K562 (cell line): ENCODE measurements at regions not wholly inside any gene's neighbourhood (a gene's known extent, or its start where the extent isn't known, plus 50 kb on each side); places are given as distances from the start of the nearest gene placed in this dataset.

ENCODE experiments used
- ATAC-seq: fragments of 200-7000 bp; cut with Tn5 transposase; 3 replicates; pipeline ENCODE4 v1.9.1; 2020; ENCODE audit warnings: moderate library complexity
- BruUV-seq: library from RNA; stranded (reverse); fragments of 400-500 nt; replicated peaks from 2 replicates; lab custom pipeline; 2021; lab: Mats Ljungman, UMichigan
- CTCF ChIA-PET: fragments of 300-600 bp; formaldehyde crosslinking; extraction: SDS; loops from one replicate; lab custom pipeline; 2021; ENCODE audit warnings: low intra/inter-chr PET ratio; lab: Yijun Ruan, JAX
- POLR2A ChIA-PET: fragments of 300-600, 350-650 bp; sonication (Branson Sonifier 250); formaldehyde crosslinking; extraction: SDS; loops from one replicate; lab custom pipeline; 2021; ENCODE audit warnings: antibody characterized with exemption, inconsistent platforms; lab: Yijun Ruan, JAX
- DNase-seq, 4 experiments: peaks; one replicate each; pipeline versions ENCODE4 v3.0.0 to v3.0.0-alpha.2; 2011 to 2018; ENCODE audit warnings: low spot score in 3 of 4, mixed read lengths in 3 of 4; ENCODE audit errors: extremely low read depth in 1 of 4
- FAIRE-seq: peaks from 2 replicates; lab custom pipeline; 2011; peaks lifted over from hg19 to GRCh38; lab: Jason Lieb, UNC
- H2AFZ ChIP-seq: 2 replicates; pipeline ENCODE4 v1.6.0; 2011; ENCODE audit warnings: low read depth, low read length, control low read depth, inconsistent platforms
- H3K27ac ChIP-seq: fragments of 200-600 bp; 3 replicates; pipeline ENCODE4 v1.8.0; 2011; ENCODE audit warnings: low read depth, mild to moderate bottlenecking, control low read depth, inconsistent platforms, low read length, moderate library complexity, mixed read lengths; ENCODE audit errors: extremely low read depth
- H3K27me3 ChIP-seq, 2 experiments: fragments of 300-600 bp in 1 of 2; 2 replicates in 1 of 2; 3 replicates in 1 of 2; pipeline versions ENCODE4 v1.6.0 to v1.8.0; 2011; ENCODE audit warnings: inconsistent platforms in 2 of 2, low read length in 2 of 2, mild to moderate bottlenecking in 1 of 2, mixed read lengths in 1 of 2, moderate library complexity in 1 of 2; ENCODE audit not compliant: control insufficient read depth in 2 of 2, insufficient read depth in 2 of 2
- H3K36me3 ChIP-seq: fragments of 300-600 bp; 3 replicates; pipeline ENCODE4 v1.8.0; 2011; ENCODE audit warnings: mild to moderate bottlenecking, low read length, inconsistent platforms; ENCODE audit not compliant: control insufficient read depth, insufficient read depth
- H3K4me1 ChIP-seq, 2 experiments: fragments of 200-600 bp in 1 of 2; replicated peaks in 1 of 2; 2 replicates in 1 of 2; 3 replicates in 1 of 2; pipeline versions ENCODE4 v1.5.1 to v1.8.0; 2011; ENCODE audit warnings: inconsistent platforms in 2 of 2, low read length in 2 of 2, mild to moderate bottlenecking in 1 of 2, mixed read lengths in 1 of 2, moderate library complexity in 1 of 2; ENCODE audit not compliant: control insufficient read depth in 2 of 2, insufficient read depth in 2 of 2
- H3K4me2 ChIP-seq: 2 replicates; pipeline ENCODE4 v1.6.1; 2011; ENCODE audit warnings: low read length, control low read depth, inconsistent platforms, mixed read lengths; ENCODE audit not compliant: insufficient read depth
- H3K4me3 ChIP-seq: fragments of 200-600 bp; sonication (generic), shearing (Covaris generic); 2 replicates; pipeline ENCODE4 v1.5.1; 2016; ENCODE audit warnings: control low read depth, inconsistent platforms
- H3K79me2 ChIP-seq: fragments of 200-600 bp; 3 replicates; pipeline ENCODE4 v1.8.0; 2011; ENCODE audit warnings: low read length, inconsistent platforms; ENCODE audit not compliant: control insufficient read depth, insufficient read depth
- H3K9ac ChIP-seq, 2 experiments: 2 replicates each; pipeline versions ENCODE4 v1.6.0 to v1.6.1; 2011; ENCODE audit warnings: low read depth in 2 of 2, low read length in 2 of 2, control low read depth in 1 of 2, inconsistent platforms in 1 of 2, mild to moderate bottlenecking in 1 of 2, mixed read lengths in 1 of 2; ENCODE audit not compliant: insufficient read depth in 1 of 2
- H3K9me1 ChIP-seq: one replicate; pipeline ENCODE4 v1.6.0; 2011; ENCODE audit warnings: inconsistent platforms, mild to moderate bottlenecking, low read length, moderate library complexity; ENCODE audit not compliant: control insufficient read depth, insufficient read depth
- H3K9me3 ChIP-seq: replicated peaks from 2 replicates; pipeline ENCODE4 v1.5.1; 2011; ENCODE audit warnings: low read depth, low read length, inconsistent platforms; ENCODE audit not compliant: control insufficient read depth, insufficient read depth
- H4K20me1 ChIP-seq: replicated peaks from 2 replicates; pipeline ENCODE4 v1.6.1; 2011; ENCODE audit warnings: low read length, inconsistent platforms, mixed read lengths; ENCODE audit not compliant: control insufficient read depth, insufficient read depth
- DACH1 ChIP-seq: fragments of 450-650 bp; IDR thresholded peaks from 2 replicates; pipeline ENCODE4 v1.6.1; 2018; ENCODE audit not compliant: partially characterized antibody
- ELF2 ChIP-seq: fragments of 250-450 bp; sonication (Bioruptor Pico); IDR thresholded peaks from 2 replicates; pipeline ENCODE4 v1.5.0; 2021; ENCODE audit warnings: mild to moderate bottlenecking
- ETS2 ChIP-seq: IDR thresholded peaks from 2 replicates; pipeline ENCODE4 v1.6.1; 2016; ENCODE audit warnings: borderline replicate concordance, missing genetic modification characterization, mild to moderate bottlenecking, moderate library complexity, missing compliant biosample characterization; ENCODE audit not compliant: poor library complexity, severe bottlenecking
- GABPA ChIP-seq: fragments of 200-800 bp; sonication (Bioruptor generic); conservative IDR thresholded peaks from 2 replicates; pipeline ENCODE4 v1.6.1; 2016; ENCODE audit warnings: low read depth, missing genetic modification characterization, missing compliant biosample characterization
- MAFF ChIP-seq: IDR thresholded peaks from 2 replicates; pipeline ENCODE4 v1.6.1; 2012; ENCODE audit warnings: low read length, improper control_type of control experiment
- MAFG ChIP-seq: fragments of 450-650 bp; conservative IDR thresholded peaks from 2 replicates; pipeline ENCODE4 v1.6.1; 2016; ENCODE audit warnings: missing genetic modification characterization, missing compliant biosample characterization
- ZNF316 ChIP-seq: fragments of 450-650 bp; IDR thresholded peaks from 2 replicates; pipeline ENCODE4 v1.6.1; 2016
- ZNF324 ChIP-seq: fragments of 250-450 bp; sonication (Bioruptor Pico); IDR thresholded peaks from 2 replicates; pipeline ENCODE4 v1.4.0; 2020; ENCODE audit warnings: mild to moderate bottlenecking
- WGBS: fragments of 100-300 bp; shearing (Covaris generic); methylation state at CpG from one replicate; pipeline ENCODE4 v1.1.6; 2016; ENCODE audit warnings: low coverage, mixed read lengths; ENCODE audit not compliant: insufficient coverage; ENCODE audit errors: missing lambda C conversion rate; 5-methylcytosine and 5-hydroxymethylcytosine counted together
- in situ Hi-C: fragments of 300-500 bp; cut with MboI; formaldehyde crosslinking; loops from 4 replicates; pipeline ENCODE4 v1.15.0; 2018; ENCODE audit warnings: inconsistent platforms, mixed read lengths
- intact Hi-C: fragments of 100-400 bp; cut with micrococcal nuclease; formaldehyde crosslinking; loops from 2 replicates; pipeline ENCODE4 v1.14.2; 2022

- Histone ChIP-seq H3K9me3 (no peaks in the 10 kb centered on the region), H3K27ac (no peak overlapping the region), H3K4me2 (no peak overlapping the region), H4K20me1 (no peaks in the 10 kb centered on the region), H3K27me3 (no peaks in the 10 kb centered on the region), H3K79me2 (no peaks in the 10 kb centered on the region), H3K9ac (no peak overlapping the region), H3K9me1 (no peaks in the 10 kb centered on the region), H2AFZ (no peak overlapping the region), H3K36me3 (no peaks in the 10 kb centered on the region), H3K4me1 (no peaks in the 10 kb centered on the region), H3K4me3 (no peak overlapping the region)
- POLR2A ChIA-PET, result no interaction called here
- TF ChIP-seq MAFF, result peak; percentile 33; the same call in 1 of the 2 replicates
- TF ChIP-seq ZNF316, result peak; percentile 32; the same call in 1 of the 2 replicates
- TF ChIP-seq MAFG (tag), result 0 out of 2 replicates have a peak, but pooled peaks have one; percentile 14
- TF ChIP-seq ZNF324 (CRISPR knock-in tag), result no peak
- TF ChIP-seq ELF2 (CRISPR knock-in tag), result no peak
- FAIRE-seq (no peak), ATAC-seq (no peak), DNase-seq (no peak)
- intact Hi-C loops, result no loop called here
- WGBS, result 2% methylated on average over 4 of the region's 5 CpGs
- in situ Hi-C loops, result no loop called here
- CTCF ChIA-PET, result no interaction called here
- no TSS peak for BruUV-seq
Measured at GRCh38 chr2:226132323-226133215, 667.1 kb downstream of the IRS1 start.

- in situ Hi-C loops, result no loop called here
- ChIA-PET POLR2A (no interaction called here), CTCF (no interaction called here)
- WGBS, result 0% methylated on average over 2 of the region's 2 CpGs
- H3K27ac ChIP-seq, result no peak overlapping the region
- BruUV-seq, result no TSS peak
- H3K9ac ChIP-seq, result no peak overlapping the region
- H3K36me3 ChIP-seq, result no peaks in the 10 kb centered on the region
- no peaks in the 10 kb centered on the region for H3K9me3 ChIP-seq
- DNase-seq (no peak), FAIRE-seq (no peak), ATAC-seq (no peak)
- no peak overlapping the region for H2AFZ ChIP-seq
- no peaks in the 10 kb centered on the region for H4K20me1 ChIP-seq
- no peaks in the 10 kb centered on the region for H3K9me1 ChIP-seq
- no peaks in the 10 kb centered on the region for H3K27me3 ChIP-seq
- no peak overlapping the region for H3K4me2 ChIP-seq
- H3K4me3 ChIP-seq, result no peak overlapping the region
- H3K4me1 ChIP-seq, result no peaks in the 10 kb centered on the region
- intact Hi-C loops, result no loop called here
- no peaks in the 10 kb centered on the region for H3K79me2 ChIP-seq
- TF ChIP-seq DACH1 (no peak), ETS2 (tag) (no peak), GABPA (tag) (no peak)
Measured at GRCh38 chr2:226131299-226131784, 668.3 kb downstream of the IRS1 start.
